ENCODE measurements at regions not wholly inside any gene's neighbourhood (a gene's known extent, or its start where the extent isn't known, plus 50 kb on each side); places are given as distances from the start of the nearest gene placed in this dataset.
"Not testable (repeated sequence)": the region's sequence is repeated elsewhere in the genome, so short reads cannot be mapped to it uniquely, and the experiment has no call there.

GRCh38 chr13:93036380-93036779 is 190.2 kb upstream of the GPC6 start:
- no peak for DNase-seq (ENCODE audit: extremely low read depth, low read depth)
- H3K4me3 ChIP-seq (replicated peaks; ENCODE audit: low read depth, low read length), result no peak overlapping the region
- TF ChIP-seq CTCF (IDR thresholded peaks at IDR 0.05; ENCODE audit: low read depth, low read length, missing control alignments), result no peak

GRCh38 chr13:93037780-93038179 is 188.8 kb upstream of the GPC6 start:
- no peak overlapping the region for H3K4me3 ChIP-seq (replicated peaks; ENCODE audit: low read depth, low read length)
- no peak for TF ChIP-seq CTCF (IDR thresholded peaks at IDR 0.05; ENCODE audit: low read depth, low read length, missing control alignments)
- no peak for DNase-seq (ENCODE audit: extremely low read depth, low read depth)

GRCh38 chr13:93038187-93038586 is 188.4 kb upstream of the GPC6 start:
- TF ChIP-seq CTCF (IDR thresholded peaks at IDR 0.05; ENCODE audit: low read depth, low read length, missing control alignments), result no peak
- no peak overlapping the region for H3K4me3 ChIP-seq (replicated peaks; ENCODE audit: low read depth, low read length)
- no peak for DNase-seq (ENCODE audit: extremely low read depth, low read depth)

GRCh38 chr13:93039131-93039530 is 187.5 kb upstream of the GPC6 start:
- DNase-seq (ENCODE audit: extremely low read depth, low read depth), result no peak
- no peak for TF ChIP-seq CTCF (IDR thresholded peaks at IDR 0.05; ENCODE audit: low read depth, low read length, missing control alignments)
- H3K4me3 ChIP-seq (replicated peaks; ENCODE audit: low read depth, low read length), result no peak overlapping the region

GRCh38 chr13:93041566-93041965 is 185.0 kb upstream of the GPC6 start:
- DNase-seq (ENCODE audit: extremely low read depth, low read depth), result not testable (repeated sequence)

GRCh38 chr13:93045836-93046235 is 180.8 kb upstream of the GPC6 start:
- TF ChIP-seq CTCF (IDR thresholded peaks at IDR 0.05; ENCODE audit: low read depth, low read length, missing control alignments), result no peak
- H3K4me3 ChIP-seq (replicated peaks; ENCODE audit: low read depth, low read length), result no peak overlapping the region
- DNase-seq (ENCODE audit: extremely low read depth, low read depth), result no peak

More at GRCh38 chr13:93041566-93041965, 185.0 kb upstream of the GPC6 start:
- H3K4me3 ChIP-seq (replicated peaks; ENCODE audit: low read depth, low read length), result not testable (repeated sequence)

GRCh38 chr13:93055233-93055632 is 171.4 kb upstream of the GPC6 start:
- H3K4me3 ChIP-seq (replicated peaks; ENCODE audit: low read depth, low read length), result no peak overlapping the region
- DNase-seq (ENCODE audit: extremely low read depth, low read depth), result no peak
- no peak for TF ChIP-seq CTCF (IDR thresholded peaks at IDR 0.05; ENCODE audit: low read depth, low read length, missing control alignments)

All from HFF-Myc (cell line).